H4 (cell line): ENCODE measurements at regions not wholly inside any gene's neighbourhood (a gene's known extent, or its start where the extent isn't known, plus 50 kb on each side); places are given as distances from the start of the nearest gene placed in this dataset.

Experiments
- DNase-seq: peaks from one replicate; pipeline ENCODE4 v3.0.0-alpha.2; 2015; ENCODE audit warnings: low spot score

DNA sequence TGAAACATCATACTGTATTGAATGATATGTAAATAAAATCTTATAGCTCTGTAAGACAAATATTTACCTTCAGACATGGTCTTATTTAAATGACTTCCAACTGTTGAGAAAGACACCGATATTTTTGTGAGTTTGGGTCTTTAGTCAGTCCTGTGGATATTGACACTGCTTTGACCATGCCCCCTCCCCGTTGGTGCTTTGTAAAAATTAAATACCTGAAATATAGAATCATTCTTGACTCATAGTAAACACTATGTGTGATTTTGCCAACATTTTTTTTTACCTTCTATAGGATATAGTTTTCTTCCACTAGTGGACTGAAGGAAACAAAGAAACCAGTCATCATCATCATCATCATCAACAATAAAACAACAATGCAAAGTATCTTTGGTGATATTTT is 114.3 kb upstream of the HS3ST1 start:
- no peak for DNase-seq

GRCh38 chr4:11537846-11538245 is 109.2 kb upstream of the HS3ST1 start:
- no peak for DNase-seq

DNA sequence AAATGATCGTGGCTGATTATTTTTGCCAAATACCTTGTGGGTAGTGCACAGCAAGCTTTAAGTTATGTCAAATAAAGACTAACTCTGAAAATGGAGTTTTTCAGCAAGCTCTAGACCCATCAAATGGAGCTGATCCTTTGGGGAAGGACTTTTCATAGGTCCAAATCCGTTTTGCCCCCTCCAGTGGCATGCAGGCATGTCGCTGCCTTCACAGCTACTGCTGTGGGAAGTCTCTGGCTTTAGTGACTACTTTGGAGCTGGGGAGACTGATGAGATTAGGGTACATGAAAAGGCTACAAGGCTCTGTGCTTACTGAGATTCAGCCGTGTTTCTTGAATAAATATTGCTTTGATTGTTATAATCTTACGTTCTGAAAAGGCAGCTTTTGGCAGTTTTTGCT is 106.6 kb upstream of the HS3ST1 start:
- no peak for DNase-seq

GRCh38 chr4:11534623-11535302 is 106.1 kb upstream of the HS3ST1 start:
- no peak for DNase-seq

GRCh38 chr4:11532138-11532537 is 103.4 kb upstream of the HS3ST1 start:
- DNase-seq: no peak

GRCh38 chr4:11529625-11530201 is 101.0 kb upstream of the HS3ST1 start:
- peak; percentile 82 for DNase-seq

GRCh38 chr4:11525085-11525484 is 96.4 kb upstream of the HS3ST1 start:
- DNase-seq: no peak

DNA sequence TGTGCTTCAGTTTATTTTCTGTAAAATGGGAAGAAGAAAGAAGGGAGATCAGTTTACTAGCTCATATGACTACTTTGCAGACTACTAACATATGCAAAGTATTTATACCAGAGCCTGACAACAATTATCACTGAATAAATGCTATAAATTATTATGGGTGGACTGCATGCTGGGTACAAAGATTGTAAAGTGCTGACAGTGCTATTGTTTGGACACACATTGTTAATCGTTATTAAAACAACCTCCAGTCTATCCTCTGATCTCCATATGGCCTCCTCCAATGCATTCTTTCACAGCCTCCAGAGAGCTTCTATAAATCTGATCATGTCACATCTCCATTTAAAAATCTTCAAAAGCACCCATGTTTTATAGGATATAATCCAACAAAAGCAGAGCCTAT is 90.1 kb upstream of the HS3ST1 start:
- no peak for DNase-seq

GRCh38 chr4:11514779-11515419 is 86.2 kb upstream of the HS3ST1 start:
- no peak for DNase-seq

GRCh38 chr4:11514003-11514402 is 85.3 kb upstream of the HS3ST1 start:
- no peak for DNase-seq

- no peak for DNase-seq
Observed at GRCh38 chr4:11512871-11513270, 84.2 kb upstream of the HS3ST1 start.

GRCh38 chr4:11511321-11511720 is 82.6 kb upstream of the HS3ST1 start:
- no peak for DNase-seq

- DNase-seq: no peak
Observed at GRCh38 chr4:11507920-11508319, 79.2 kb upstream of the HS3ST1 start.

DNA sequence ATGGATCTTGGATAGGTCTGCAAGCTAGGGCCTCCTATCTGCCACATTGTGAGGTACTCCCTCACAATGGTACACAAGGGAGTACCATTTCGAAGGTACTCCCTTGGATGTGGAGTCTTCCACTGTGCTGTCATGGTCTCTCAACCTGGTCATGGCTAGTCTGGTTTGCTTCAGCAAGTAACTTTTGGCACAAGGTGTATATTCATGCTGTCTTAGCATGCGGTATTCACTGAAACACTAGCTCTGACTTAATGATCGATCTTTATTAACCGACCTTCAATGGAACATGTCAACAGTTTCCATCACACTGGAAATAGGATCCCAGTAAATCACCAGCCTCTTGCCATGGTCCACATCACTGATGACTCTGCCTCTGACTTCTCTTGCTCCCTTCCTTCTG is 77.5 kb upstream of the HS3ST1 start:
- DNase-seq: no peak

GRCh38 chr4:11505221-11505971 is 76.7 kb upstream of the HS3ST1 start:
- DNase-seq: peak; percentile 77

GRCh38 chr4:11503166-11503565 is 74.5 kb upstream of the HS3ST1 start:
- no peak for DNase-seq

DNA sequence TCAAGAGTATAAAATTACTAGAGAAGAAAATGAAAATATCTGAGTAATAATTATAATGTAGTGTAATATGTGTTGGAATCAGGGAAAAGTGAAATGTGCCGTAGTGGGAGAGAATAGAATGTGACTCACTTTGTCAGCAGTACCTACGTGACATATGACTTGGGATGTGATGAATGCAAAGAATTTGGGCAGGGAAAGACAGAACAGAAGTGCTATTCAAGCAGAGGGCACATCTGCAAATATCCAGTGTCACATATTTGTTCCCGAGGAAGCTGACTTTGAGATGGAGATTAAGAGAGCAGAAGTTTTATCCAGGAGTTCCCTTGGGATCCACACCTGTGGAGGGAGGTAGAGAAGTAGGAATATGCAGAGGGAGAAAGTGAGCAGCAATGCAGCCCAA is 69.3 kb upstream of the HS3ST1 start:
- DNase-seq: no peak

GRCh38 chr4:11497212-11497806 is 68.6 kb upstream of the HS3ST1 start:
- no peak for DNase-seq

DNA sequence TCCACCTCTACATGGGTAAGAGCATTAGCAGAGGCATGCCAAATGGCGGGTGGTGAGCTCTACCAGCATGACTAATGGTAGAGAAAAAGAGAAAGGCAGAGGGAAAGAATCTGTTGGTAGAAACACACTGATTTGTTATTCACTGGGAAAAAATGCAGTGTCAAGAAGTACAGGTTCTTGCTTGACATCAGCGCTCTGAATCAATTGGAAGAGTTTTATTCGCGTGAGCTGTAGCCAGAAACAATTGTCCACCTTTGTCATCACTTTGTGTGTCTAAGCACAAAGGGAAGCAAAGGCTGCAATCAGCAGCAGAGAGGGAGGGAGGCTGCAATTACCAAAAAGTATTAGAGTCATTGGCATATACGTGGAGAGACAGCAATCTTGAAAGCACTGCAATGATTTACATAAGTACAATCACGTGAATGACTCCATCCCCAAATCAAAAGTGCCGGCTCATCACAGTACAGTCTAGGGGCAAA is 67.7 kb upstream of the HS3ST1 start:
- no peak for DNase-seq

DNA sequence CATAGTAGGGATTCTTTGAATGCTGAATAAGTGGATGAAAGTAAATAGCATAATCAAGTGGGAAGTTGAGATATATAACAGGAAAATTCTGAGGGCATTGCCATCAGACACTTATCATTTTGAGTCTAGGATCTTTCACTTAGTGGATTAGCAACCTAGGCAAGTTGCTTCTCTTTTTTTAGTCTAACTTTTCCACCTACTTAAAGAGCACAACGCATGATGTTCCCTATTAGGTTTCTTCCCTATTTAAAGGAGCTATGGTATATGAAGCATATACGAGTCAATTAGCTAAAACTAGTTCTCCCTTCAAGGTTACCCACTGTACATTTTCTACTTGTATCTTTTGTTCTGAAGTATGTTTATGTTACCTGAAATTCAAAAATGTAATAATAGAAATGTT is 67.1 kb upstream of the HS3ST1 start:
- no peak for DNase-seq

DNA sequence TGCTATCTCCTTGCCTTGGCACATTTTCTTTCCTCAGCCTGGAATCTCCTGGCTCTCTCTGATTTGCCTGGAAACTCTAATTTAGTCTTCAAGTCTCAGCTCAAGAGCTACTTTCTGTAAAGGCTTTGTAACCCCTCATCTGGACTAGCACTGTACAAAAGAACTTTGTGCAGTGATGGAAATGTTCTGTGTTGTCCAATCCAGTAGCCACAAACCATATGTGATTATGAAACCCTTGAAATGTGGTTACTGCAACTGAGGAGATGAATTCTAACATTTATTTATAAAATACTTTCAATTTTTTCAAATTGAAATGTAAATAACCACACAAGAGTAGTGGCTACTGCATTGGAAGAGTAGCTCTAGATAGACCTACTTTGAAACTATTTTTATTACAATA is 66.6 kb upstream of the HS3ST1 start:
- peak; percentile 32 for DNase-seq

DNA sequence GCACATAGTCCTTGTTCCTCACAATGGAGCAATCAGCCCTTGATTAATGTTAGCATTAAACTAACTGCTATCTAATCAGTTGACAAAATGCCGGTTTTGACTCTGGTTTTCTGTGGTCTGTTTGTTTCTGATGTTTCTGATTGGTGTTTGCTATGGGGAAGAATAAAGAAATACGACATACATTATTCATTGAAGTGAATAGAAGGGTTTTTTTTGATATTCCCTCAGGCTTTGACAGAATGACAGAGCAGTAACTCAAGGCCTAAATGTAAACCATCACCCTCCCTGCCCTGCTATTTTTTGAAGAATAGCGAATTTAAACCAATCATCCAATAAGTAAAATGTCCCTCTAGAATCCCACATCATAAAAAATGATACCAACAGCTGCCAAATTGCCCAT is 65.5 kb upstream of the HS3ST1 start:
- no peak for DNase-seq
